HG02885 (cell line): ENCODE measurements at regions not wholly inside any gene's neighbourhood (a gene's known extent, or its start where the extent isn't known, plus 50 kb on each side); places are given as distances from the start of the nearest gene placed in this dataset.
A peak's percentile ranks its signal among the peaks of the same experiment; 100 is the strongest.

Source experiments
- ATAC-seq: cut with Tn5 transposase; IDR thresholded peaks from one replicate; pipeline ENCODE4 v1.9.1; 2021; ENCODE audit warnings: mild to moderate bottlenecking; ENCODE audit not compliant: unreplicated experiment, poor library complexity

DNA sequence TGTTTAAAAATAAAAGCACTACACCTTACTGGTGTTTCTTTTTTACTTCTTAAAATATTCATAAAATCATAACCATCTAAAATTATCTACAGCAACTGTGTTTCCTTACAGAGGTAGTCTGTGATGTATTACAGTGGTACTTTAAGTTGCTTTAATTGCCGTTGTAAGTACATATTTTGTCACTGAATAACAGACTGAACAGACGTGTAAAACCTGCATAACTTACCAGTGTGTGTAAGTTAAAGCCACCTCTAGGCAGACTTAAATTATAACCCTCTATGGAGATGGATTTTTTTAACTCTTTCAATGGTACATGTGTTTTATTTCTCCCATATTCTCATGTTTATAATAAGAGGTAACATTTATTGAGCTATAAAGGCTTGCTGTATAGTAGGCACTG, 166.8 kb downstream of the NR4A2 start:
- no peak for ATAC-seq

DNA sequence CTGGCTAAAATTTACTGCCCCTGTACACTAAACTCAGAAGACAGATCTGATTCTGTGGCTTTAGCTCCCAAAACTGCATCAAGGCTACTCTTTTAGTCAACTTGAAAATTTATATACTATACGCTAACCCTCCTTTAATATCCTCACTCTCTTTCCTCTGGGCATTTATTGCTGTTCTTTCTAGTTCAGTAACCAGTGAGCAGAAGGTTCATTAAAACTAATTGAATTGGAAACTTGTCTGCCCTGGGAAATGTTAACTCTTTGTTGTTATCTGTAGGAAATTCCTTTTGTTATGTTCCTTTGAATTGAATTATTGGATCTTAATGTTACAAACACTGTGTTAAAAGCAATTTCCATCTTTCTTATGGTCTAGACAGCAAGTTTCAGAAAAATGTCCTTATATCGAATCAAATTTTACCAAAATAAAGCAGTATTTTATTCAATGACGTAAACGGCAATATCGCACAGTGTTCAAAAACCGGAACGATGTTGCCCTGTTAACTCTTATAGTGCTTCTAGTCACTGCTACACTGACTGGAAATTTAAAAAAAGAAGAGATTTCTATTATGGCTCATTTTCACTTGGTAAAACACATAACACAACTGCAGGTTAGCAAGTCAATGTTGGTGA, 168.3 kb downstream of the NR4A2 start:
- no peak for ATAC-seq

DNA sequence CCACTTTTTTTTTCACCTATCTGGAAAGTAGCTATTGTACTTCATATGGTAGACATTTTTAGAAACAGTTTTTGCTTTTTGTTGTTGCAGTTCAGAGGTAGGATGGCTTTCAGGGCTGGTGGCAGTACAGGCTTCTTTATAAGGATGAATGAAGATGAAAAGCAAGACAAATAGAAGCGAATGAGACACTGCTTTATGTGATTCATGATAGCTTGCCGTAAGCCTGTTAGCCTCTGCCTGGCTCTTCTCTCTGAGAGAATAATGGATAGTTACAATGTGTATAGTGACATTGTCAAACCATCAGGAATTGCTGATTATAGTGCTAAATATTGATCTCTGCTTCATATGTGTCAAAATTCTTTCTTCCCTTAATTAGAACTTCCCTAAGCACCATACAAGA, 173.7 kb downstream of the NR4A2 start:
- ATAC-seq: no peak

DNA sequence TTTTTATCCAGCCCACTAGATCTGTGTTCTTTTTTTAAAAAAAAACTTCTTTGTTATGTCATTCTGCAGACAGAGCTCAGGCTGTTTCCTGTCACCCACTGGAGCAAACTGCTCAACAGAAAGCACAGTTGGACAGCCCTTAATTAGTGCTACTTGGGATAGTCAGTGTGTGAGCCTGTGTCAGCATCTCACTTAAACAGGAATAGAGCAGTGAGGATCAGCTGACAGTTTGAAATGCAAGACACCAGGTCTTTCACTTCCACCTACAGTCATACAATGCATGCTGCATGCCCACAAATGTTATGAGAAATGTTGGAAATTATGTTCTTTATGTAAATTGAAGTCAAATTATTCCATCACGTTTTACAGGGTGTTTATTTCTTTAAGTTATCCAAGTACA, 174.9 kb downstream of the NR4A2 start:
- ATAC-seq: peak; percentile 57

DNA sequence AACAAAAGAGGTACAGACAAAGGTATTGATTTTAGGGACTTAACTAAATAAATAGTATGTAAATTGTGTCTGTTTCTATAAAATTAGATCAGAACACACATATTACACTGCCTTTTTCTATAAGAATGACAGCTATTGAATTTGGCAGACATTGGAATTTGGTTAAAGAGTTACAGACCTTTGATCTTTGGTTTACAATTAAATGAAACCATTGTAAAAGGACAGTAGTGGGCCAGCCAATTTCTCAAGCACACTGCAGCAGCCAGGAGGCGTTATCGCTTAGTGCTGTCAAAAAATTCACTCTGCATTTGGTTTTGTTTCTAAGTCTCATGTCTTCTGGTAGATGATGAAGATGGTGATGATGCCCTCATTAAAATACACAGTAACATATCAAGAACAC, 175.9 kb downstream of the NR4A2 start:
- ATAC-seq: no peak

DNA sequence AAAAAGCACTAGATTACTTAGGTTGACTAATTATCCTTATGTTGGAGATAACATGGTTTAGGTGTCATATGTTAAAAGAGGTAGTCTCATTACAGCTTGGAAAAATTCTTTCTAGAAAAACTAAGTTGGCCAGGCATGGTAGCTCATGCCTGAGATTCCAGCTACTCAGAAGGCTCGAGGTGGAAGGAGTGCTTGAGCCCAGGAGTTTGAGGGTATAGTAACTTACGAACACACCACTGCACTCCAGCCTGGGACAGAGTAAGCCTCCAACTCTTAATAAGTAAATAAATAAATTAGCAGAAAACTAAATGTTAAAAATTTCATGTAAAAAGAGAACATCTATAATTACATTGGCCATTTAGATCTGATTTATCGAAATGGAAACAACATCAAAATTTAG, 177.2 kb downstream of the NR4A2 start:
- ATAC-seq: no peak

DNA sequence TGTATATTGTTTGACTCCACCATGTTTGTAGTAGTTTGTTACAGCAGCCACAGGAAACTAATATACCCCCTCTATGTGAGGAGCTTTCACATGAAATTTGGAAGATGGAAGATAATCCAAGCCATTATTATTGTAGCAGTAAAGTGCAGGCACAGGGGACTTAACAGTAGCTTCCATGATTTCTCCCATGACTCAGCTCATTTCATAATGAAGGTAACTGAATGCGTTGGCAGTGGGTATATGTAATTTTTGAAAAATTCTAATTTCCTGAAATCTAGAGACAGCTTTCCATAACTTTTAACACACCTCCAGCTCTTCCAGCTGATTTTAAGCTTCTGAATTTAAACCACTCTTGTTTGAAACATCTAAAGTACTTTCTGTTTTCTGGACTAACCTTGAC, 181.2 kb downstream of the NR4A2 start:
- no peak for ATAC-seq

DNA sequence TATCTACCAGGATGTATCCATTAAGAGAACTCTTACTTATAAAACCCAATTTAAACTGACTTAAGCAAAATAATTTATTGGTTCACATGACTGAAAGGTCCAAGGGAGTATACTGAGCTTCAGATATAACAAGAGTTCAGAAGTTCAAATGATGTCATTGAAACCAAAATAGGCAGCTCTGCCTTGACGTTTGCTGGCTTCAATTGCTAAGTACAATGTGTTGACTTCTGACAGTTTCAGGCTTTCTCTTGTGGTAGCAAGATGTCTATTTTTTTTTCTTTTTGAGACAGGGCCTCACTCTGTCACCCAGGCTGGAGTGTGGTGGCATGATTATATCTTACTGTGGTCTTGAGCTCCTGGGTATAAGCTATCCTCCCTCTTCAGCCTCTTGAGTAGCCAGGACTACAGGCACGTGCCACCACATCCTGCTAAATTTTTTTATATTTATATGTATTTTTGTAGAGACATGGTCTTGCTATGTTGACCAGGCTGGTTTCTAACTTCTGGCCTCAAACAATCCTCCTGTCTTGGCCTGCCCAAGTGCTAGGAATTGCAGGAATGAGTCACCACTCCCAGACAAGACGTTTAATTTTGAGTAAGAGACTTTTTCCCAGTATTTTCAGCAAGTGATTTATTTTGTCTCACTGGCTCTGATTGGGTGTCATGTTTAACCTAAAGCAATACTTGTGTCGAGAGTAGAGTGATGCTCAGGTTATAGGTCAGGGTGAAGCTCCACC, 184.8 kb downstream of the NR4A2 start:
- ATAC-seq: peak; percentile 96

DNA sequence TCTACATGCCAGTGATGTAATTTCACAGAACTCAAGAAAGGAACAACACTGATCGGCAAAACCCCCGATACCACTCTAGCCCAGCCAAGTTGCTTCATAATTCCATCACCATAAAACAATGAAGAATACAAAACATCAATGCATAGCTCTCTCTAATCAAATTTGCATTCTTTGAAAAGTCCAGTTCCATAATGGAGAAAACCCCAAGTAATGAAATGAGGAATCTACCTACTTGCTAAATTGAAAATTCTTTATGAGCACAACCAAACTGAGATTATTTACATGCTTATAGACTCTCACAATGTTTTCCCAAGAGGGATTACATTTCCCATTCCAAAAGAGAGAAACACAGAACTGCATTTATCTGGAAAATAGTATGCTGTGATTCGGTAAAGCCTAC, 186.5 kb downstream of the NR4A2 start:
- ATAC-seq: no peak

DNA sequence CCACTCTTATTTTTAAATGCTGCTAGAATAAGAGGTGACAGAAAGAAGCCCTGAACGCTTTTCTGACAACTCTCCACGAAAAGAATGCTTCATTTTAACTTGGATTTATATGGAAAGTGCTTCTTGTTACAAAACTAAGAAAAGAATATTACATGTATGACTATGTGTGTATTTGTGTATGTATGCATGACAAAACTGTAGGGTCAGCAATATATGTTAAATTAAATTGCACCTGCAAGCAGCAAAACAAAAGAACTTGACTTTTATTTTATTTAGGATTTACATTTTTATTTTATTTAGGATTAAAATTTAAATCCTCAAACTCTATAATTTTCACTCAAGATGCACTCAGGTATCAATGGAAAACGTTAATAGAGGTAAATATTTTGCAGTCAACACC, 187.1 kb downstream of the NR4A2 start:
- no peak for ATAC-seq

DNA sequence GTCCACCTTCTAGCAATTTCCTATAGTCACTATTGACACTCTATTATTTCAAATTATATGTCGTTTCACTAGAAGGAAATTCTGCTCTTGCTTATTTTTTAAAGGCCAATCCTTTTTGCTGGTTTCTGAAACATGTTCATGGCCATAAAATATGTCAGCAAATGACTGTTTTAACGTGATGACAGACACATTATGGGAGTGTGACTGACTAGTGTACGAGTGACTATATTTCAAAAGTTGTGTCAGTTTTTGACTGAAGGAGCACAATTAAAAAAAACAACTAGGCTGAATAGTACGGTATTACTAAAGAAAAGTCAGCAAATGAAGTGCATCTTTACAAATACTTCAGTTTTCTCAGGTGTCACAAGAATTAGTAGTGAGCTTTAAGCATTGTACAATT, 196.0 kb downstream of the NR4A2 start:
- no peak for ATAC-seq

DNA sequence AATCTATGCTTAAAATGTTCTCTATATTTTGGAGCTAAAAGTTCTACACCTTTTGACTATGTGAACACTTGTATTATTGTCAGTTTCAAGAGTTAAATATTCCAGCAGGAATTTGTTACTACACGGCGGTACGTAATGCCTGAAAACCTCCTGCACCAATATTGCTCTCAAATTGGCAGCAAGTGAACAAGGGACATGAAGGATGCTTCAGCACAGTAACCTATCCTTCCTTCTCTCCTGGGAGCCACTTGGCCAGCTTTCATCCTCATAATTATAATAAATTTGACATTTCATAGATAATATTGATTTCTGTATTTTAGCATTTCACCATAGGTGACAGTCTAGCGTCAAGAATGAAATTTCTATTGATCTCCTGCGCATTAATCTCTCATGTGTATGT, 197.6 kb downstream of the NR4A2 start:
- ATAC-seq: no peak

DNA sequence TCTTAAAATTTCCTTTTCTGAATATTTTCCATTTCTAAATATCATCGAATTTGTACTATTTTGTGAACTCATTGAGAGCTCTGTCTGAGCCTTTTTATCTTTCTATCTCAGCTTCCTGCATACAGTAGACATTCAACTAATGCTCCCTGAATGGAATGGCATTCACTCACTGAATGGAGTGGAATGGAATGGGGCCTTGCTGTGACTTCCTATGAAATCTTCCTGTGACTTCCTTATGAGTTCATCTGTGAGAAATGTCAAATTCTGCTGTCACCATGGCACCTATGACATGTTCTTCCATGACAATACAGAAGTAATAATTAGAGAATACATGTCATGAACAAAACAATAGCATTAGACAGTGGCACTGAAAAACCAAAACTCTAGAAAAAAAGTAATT, 199.6 kb downstream of the NR4A2 start:
- no peak for ATAC-seq

DNA sequence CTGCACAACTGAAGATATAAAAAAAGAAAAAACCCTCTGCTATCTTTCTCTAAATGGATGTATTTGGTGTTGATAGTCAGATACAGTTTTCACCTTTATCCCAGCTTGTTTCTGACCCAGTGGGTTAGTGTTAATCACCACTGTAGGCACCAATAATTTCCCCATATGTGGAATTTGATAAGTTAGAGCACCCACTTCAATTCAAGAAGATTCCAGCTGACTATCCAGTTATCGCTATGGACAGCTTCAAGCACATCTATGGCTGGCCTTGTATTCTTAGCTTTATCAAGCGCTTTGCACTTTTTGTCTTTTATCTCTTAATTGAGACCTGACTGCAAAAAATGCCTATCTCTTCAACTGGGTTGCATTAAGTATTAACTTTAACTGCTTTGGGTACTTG, 200.4 kb downstream of the NR4A2 start:
- no peak for ATAC-seq

DNA sequence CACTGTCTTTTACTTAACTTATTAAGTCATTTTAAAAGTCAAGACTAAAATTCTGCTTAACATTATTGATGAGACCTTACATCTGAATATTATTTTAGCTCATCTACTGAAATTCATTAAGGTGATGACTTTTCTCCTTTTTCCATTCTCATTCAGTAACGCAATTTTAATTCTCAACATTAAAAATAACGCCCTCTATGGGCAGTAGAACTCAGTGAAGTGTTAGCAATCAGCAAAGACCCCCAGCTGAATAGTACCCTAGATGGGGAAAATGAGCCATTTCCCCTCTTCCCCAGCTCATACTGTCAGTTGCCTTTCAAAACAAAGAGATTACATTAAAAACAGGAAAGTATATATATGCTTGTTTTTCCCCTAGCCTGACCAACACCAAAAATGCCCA, 203.3 kb downstream of the NR4A2 start:
- ATAC-seq: no peak

DNA sequence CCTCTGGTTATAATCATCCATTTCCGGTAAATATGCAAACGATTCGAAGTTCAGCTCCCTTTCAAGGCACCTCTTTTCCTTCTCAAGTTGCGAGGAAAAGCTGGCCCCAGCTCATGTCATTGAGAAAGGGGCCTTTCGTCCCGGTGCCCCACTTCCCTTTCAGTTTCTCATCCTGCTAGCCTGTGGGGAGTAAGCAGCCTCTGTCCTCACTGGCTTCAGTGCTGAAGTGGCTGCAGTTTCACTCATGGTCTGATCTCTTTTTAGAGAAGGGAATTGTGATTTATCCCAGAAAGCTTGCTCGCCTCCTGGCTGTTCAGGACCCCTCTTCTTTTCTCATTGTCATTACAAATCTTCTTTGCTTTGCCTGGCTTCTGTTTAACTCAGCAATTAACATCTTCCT, 207.5 kb downstream of the NR4A2 start:
- no peak for ATAC-seq

DNA sequence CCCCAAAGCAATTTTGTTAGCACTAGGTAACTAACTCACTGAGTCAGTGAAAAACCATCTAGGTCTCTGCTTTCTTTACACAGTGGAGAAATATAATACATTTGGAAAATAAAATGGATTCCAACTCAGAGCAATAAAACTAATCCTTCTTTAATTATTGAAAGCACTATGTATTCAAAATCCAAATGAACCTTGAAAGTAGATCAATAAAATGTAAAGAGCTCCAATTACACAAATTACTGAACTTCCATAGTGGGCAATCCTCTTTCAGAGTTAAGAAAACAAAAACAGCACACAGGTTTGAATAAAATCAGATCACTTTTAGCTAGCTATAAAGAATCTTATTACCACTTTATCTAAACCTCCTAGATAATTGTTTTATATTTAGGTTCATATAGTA, 208.1 kb downstream of the NR4A2 start:
- no peak for ATAC-seq

DNA sequence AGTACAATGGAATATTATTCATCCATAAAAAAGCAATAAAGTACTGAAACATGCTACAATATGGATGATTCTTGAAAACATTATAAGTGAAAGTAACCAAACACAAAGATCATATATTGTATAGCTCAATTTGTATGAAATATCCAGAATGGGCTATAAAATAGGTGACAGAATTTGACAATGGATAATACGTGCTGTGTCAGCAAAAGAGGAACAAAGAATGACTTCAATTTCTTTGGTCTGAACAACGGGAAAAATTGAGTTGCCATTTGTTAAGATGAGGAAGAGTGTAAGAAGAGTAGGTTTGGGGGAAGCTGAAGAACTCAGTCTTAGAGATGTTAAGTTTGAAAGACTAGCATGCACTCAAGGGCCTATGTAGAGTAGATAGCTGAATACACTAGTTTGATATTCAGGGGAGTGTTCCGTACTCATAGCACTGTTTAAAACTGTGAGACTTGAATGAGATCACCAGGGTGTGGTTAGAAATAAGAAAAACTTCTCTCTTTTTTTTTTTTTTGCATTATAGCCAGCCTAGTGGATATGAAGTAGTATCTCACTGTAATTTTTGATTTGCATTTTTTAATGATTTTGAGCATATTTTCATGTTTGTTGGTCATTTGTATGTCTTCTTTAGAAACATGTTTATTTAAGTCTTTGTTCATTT, 213.6 kb downstream of the NR4A2 start:
- no peak for ATAC-seq

DNA sequence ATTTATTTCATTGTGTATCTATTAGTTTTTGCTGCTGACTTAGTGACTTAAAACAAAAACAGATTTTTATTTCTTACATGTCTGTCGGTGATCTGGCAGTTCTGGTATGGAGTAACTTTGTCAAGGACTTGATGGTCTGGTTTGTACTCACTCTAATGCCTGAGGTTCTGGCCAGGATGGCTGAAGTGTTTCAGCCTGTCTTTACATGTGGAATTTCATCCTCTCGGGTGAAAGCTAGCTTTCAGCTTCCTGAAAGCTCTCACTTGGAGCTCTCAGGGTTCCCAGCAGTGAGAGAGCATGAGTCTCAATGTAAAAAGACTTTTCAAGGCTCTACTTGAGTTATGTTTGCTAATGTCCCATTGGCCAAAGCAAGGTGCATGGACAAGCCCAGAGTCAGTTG, 216.4 kb downstream of the NR4A2 start:
- ATAC-seq: no peak

DNA sequence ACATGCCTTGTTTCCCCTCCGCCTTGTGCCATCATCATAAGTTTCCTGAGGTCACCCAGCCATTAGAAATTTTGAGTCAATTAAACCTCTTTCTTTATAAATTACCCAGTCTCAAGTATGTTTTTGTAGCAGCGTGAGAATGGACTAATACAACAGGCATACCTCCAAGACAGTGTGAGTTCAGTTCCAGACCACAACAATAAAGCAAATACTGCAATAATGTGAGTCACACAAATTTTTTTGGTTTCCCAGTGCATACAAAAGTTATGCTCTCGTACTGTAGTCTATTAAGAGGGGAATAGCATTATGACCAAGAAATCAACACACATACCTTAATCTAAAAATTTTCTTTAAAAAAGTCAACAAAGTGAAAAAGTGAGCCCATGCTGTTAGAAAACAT, 217.2 kb downstream of the NR4A2 start:
- no peak for ATAC-seq

DNA sequence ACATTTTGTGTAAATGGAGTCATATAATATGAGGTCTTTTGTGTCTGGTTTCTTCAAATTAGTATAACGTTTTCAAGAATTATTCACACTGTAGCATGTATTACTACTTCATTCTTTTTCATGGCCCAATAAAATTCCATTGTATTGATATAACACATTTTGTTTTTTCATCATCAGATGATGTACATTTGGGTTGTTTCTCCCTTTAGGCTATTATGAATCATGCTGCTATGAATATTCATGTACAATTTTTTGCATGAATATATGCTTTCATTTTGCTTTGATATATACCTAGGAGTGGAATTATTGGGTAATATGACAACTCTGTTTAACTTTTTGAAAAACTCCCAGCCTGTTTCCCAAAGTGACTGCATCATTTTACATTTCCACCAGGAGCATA, 220.2 kb downstream of the NR4A2 start:
- ATAC-seq: no peak

DNA sequence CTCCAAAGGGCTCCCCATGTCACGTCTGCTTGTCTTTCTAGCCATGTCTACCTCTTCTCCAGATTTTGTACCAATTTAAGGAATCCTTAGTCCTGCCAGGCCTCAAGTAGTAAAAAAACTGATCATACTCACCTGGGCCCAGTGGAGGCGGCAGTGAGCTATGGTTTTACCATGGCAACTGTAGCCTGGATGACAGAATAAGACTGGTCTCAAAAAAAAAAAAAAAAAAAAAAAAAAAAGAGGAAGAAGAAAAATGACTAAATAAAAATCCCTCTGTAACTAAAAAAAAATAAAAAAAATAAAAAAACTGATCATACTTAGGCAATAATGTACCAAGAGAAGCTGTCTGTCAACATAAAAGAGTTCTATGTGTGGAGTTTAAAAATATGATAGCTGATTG, 221.6 kb downstream of the NR4A2 start:
- peak; percentile 100 for ATAC-seq
